ENCODE measurements at regions not wholly inside any gene's neighbourhood (a gene's known extent, or its start where the extent isn't known, plus 50 kb on each side); places are given as distances from the start of the nearest gene placed in this dataset.

- Mint-ChIP-seq H3K27me3 (peaks cover 19% of the 10 kb centered on the region), H3K4me1 (ENCODE audit: unreplicated experiment) (peaks cover 17% of the 10 kb centered on the region), H3K9me3 (peaks cover 4% of the 10 kb centered on the region), H3K4me3 (no peak overlapping the region), H3K27ac (no peak overlapping the region), H3K36me3 (peaks cover 4% of the 10 kb centered on the region)
- DNase-seq (ENCODE audit: extremely low spot score, unreplicated experiment): no peak
- no peak for TF ChIP-seq CTCF (conservative IDR thresholded peaks at IDR 0.05)
These were observed 142.8 kb upstream of the IRX2 start for GRCh38 chr5:2894316-2894715.

GRCh38 chr5:2892466-2893000 is 141.1 kb upstream of the IRX2 start:
- peaks cover 17% of the 10 kb centered on the region for H3K4me1 Mint-ChIP-seq (ENCODE audit: unreplicated experiment)
- peak; percentile 37 for DNase-seq (ENCODE audit: extremely low spot score, unreplicated experiment)
- peaks cover 4% of the 10 kb centered on the region for H3K9me3 Mint-ChIP-seq
- no peak overlapping the region for H3K27ac Mint-ChIP-seq
- no peak overlapping the region for H3K4me3 Mint-ChIP-seq
- H3K27me3 Mint-ChIP-seq: peaks cover 19% of the 10 kb centered on the region
- TF ChIP-seq CTCF (conservative IDR thresholded peaks at IDR 0.05): no peak
- H3K36me3 Mint-ChIP-seq: peaks cover 4% of the 10 kb centered on the region

- peaks cover 17% of the 10 kb centered on the region for H3K4me1 Mint-ChIP-seq (ENCODE audit: unreplicated experiment)
- no peak overlapping the region for H3K27ac Mint-ChIP-seq
- peaks cover 4% of the 10 kb centered on the region for H3K9me3 Mint-ChIP-seq
- peaks cover 4% of the 10 kb centered on the region for H3K36me3 Mint-ChIP-seq
- no peak overlapping the region for H3K4me3 Mint-ChIP-seq
- no peak for TF ChIP-seq CTCF (conservative IDR thresholded peaks at IDR 0.05)
- H3K27me3 Mint-ChIP-seq: peaks cover 19% of the 10 kb centered on the region
- no peak for DNase-seq (ENCODE audit: extremely low spot score, unreplicated experiment)
These were observed 140.3 kb upstream of the IRX2 start for GRCh38 chr5:2891781-2892180.

GRCh38 chr5:2890011-2890410 is 138.5 kb upstream of the IRX2 start:
- no peak overlapping the region for H3K4me3 Mint-ChIP-seq
- H3K4me1 Mint-ChIP-seq (ENCODE audit: unreplicated experiment): peaks cover 18% of the 10 kb centered on the region
- peaks cover 22% of the 10 kb centered on the region for H3K27me3 Mint-ChIP-seq
- TF ChIP-seq CTCF (conservative IDR thresholded peaks at IDR 0.05): no peak
- no peak overlapping the region for H3K27ac Mint-ChIP-seq
- H3K36me3 Mint-ChIP-seq: peaks cover 4% of the 10 kb centered on the region
- peaks cover 4% of the 10 kb centered on the region for H3K9me3 Mint-ChIP-seq
- peak; percentile 58 for DNase-seq (ENCODE audit: extremely low spot score, unreplicated experiment)

GRCh38 chr5:2888520-2889060 is 137.1 kb upstream of the IRX2 start:
- Mint-ChIP-seq H3K4me3 (no peak overlapping the region), H3K4me1 (ENCODE audit: unreplicated experiment) (peaks cover 4% of the 10 kb centered on the region), H3K27me3 (peaks cover 10% of the 10 kb centered on the region), H3K36me3 (peaks cover 4% of the 10 kb centered on the region), H3K9me3 (peaks cover 4% of the 10 kb centered on the region), H3K27ac (no peak overlapping the region)
- DNase-seq (ENCODE audit: extremely low spot score, unreplicated experiment): no peak
- no peak for TF ChIP-seq CTCF (conservative IDR thresholded peaks at IDR 0.05)

Measured in type B pancreatic cell (in vitro differentiated cells).